Fibroblast of mammary gland (primary cell): ENCODE measurements at regions not wholly inside any gene's neighbourhood (a gene's known extent, or its start where the extent isn't known, plus 50 kb on each side); places are given as distances from the start of the nearest gene placed in this dataset.

Experiments used
- DNase-seq: peaks from one replicate; pipeline ENCODE4 v3.0.0-alpha.2; 2010; ENCODE audit warnings: low read depth
- H3K4me3 ChIP-seq: 2 replicates; pipeline ENCODE4 v1.5.1; 2011; ENCODE audit warnings: low read depth, mild to moderate bottlenecking, low read length, moderate library complexity; ENCODE audit not compliant: control insufficient read depth
- CTCF ChIP-seq: conservative IDR thresholded peaks from 2 replicates; pipeline ENCODE4 v1.5.1; 2011; ENCODE audit warnings: low read depth, low read length, inconsistent platforms; ENCODE audit not compliant: control insufficient read depth, insufficient read depth

GRCh38 chr5:74500110-74500917 is 140.2 kb downstream of the ENC1 start:
- H3K4me3 ChIP-seq = no peak overlapping the region
- no peak for DNase-seq
- no peak for TF ChIP-seq CTCF

- no peak overlapping the region for H3K4me3 ChIP-seq
- no peak for TF ChIP-seq CTCF
- DNase-seq = no peak
These were observed 141.1 kb downstream of the ENC1 start for GRCh38 chr5:74499256-74500050.

GRCh38 chr5:74497706-74498105 is 142.8 kb downstream of the ENC1 start:
- peak; percentile 21 for DNase-seq
- H3K4me3 ChIP-seq = no peak overlapping the region
- TF ChIP-seq CTCF = no peak

GRCh38 chr5:74493411-74493810 is 147.1 kb downstream of the ENC1 start:
- TF ChIP-seq CTCF = no peak
- no peak overlapping the region for H3K4me3 ChIP-seq
- DNase-seq = no peak

GRCh38 chr5:74492230-74492629 is 148.3 kb downstream of the ENC1 start:
- TF ChIP-seq CTCF = no peak
- no peak overlapping the region for H3K4me3 ChIP-seq
- DNase-seq = no peak

- TF ChIP-seq CTCF = no peak
- no peak for DNase-seq
- no peak overlapping the region for H3K4me3 ChIP-seq
These were observed 148.9 kb downstream of the ENC1 start for GRCh38 chr5:74491586-74491985.

- H3K4me3 ChIP-seq = no peak overlapping the region
- DNase-seq = no peak
- TF ChIP-seq CTCF = no peak
These were observed 149.7 kb downstream of the ENC1 start for GRCh38 chr5:74490814-74491213.
